OCI-LY1 (cell line): ENCODE measurements at regions not wholly inside any gene's neighbourhood (a gene's known extent, or its start where the extent isn't known, plus 50 kb on each side); places are given as distances from the start of the nearest gene placed in this dataset.

Source experiments
- CTCF ChIP-seq: fragments of 200-600 bp; sonication (generic), shearing (Covaris generic); IDR thresholded peaks from 2 replicates; pipeline ENCODE4 v1.5.1; 2017; ENCODE audit warnings: mild to moderate bottlenecking, antibody characterized with exemption, low read length, moderate library complexity, mixed read lengths
- EZH2 ChIP-seq: fragments of 200-600 bp; sonication (generic), shearing (Covaris generic); IDR thresholded peaks from 2 replicates; pipeline ENCODE4 v1.8.0; 2017; ENCODE audit warnings: borderline replicate concordance, mixed run types, mild to moderate bottlenecking, antibody characterized with exemption, low read length, moderate library complexity, mixed read lengths

- TF ChIP-seq CTCF (no peak), EZH2 (no peak)
These were observed 242.1 kb downstream of the CTTN start for GRCh38 chr11:70640408-70640807.
